ENCODE measurements at regions not wholly inside any gene's neighbourhood (a gene's known extent, or its start where the extent isn't known, plus 50 kb on each side); places are given as distances from the start of the nearest gene placed in this dataset.

DNA sequence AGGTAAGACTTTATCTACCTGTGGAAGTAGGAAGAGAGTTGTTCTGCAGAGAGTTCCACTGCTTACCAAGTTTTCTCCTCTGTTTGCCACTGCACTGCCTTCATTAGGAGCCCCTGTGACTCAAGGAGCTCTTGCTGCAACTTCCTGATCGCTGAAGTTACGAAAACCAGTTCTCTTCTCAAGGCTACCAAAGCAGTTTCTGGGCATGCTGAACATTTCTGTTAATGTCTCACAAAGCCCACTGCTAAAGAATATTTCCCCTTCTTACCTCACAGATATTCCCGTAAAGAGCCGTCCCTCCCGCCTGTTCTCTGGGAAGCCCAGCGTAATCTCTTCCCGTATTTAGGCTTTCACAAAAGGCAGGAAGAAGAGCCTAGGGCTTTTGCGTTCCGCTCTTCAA lies 82.6 kb upstream of the OXGR1 start:
- Histone ChIP-seq H3K9ac (ENCODE audit: low read length) (no peak overlapping the region), H3K27ac (ENCODE audit: low read length) (no peak overlapping the region), H4K20me1 (ENCODE audit: insufficient read depth, low read length) (no peaks in the 10 kb centered on the region), H3K9me3 (ENCODE audit: insufficient read depth, low read length) (peaks cover 15% of the 10 kb centered on the region; the same call in 1 of the 2 replicates), H3K4me2 (ENCODE audit: low read length) (no peak overlapping the region), H3K4me1 (ENCODE audit: low read length) (no peaks in the 10 kb centered on the region), H2AFZ (ENCODE audit: low read depth, low read length) (no peak overlapping the region), H3K4me3 (ENCODE audit: low read length) (no peak overlapping the region), H3K36me3 (replicated peaks; ENCODE audit: low read depth, low read length) (no peaks in the 10 kb centered on the region), H3K79me2 (ENCODE audit: low read length) (no peaks in the 10 kb centered on the region), H3K27me3 (ENCODE audit: low read depth, low read length) (no peaks in the 10 kb centered on the region)
- TF ChIP-seq, protein P1, sequence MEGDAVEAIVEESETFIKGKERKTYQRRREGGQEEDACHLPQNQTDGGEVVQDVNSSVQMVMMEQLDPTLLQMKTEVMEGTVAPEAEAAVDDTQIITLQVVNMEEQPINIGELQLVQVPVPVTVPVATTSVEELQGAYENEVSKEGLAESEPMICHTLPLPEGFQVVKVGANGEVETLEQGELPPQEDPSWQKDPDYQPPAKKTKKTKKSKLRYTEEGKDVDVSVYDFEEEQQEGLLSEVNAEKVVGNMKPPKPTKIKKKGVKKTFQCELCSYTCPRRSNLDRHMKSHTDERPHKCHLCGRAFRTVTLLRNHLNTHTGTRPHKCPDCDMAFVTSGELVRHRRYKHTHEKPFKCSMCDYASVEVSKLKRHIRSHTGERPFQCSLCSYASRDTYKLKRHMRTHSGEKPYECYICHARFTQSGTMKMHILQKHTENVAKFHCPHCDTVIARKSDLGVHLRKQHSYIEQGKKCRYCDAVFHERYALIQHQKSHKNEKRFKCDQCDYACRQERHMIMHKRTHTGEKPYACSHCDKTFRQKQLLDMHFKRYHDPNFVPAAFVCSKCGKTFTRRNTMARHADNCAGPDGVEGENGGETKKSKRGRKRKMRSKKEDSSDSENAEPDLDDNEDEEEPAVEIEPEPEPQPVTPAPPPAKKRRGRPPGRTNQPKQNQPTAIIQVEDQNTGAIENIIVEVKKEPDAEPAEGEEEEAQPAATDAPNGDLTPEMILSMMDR (IDR thresholded peaks at IDR 0.05; ENCODE audit: low read depth, low read length) = no peak
- TF ChIP-seq EZH2phosphoT487 (IDR thresholded peaks at IDR 0.05; ENCODE audit: low read depth) = no peak

DNA sequence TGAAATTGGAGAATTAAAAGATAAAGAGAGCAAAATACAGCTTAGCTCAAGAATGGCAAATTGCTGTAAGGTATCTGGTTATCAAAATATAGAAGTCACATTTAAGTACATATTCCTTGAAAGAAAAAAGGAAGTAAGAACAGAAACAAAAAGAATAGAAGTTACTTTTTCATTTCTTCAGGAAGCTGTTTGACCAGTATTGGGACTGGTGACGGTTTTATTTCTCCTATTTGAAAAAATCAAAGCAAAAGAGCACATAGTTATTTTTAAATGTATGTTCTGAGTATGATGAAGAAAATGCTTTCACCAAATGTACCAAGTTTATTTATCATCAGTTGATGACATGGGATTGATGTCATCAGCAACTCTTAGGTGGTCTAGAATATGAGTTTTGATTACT lies 83.1 kb upstream of the OXGR1 start:
- H3K4me3 ChIP-seq (ENCODE audit: low read length) = no peak overlapping the region
- H4K20me1 ChIP-seq (ENCODE audit: insufficient read depth, low read length) = no peaks in the 10 kb centered on the region
- H3K27me3 ChIP-seq (ENCODE audit: low read depth, low read length) = no peaks in the 10 kb centered on the region
- H3K4me2 ChIP-seq (ENCODE audit: low read length) = no peak overlapping the region
- no peaks in the 10 kb centered on the region for H3K36me3 ChIP-seq (replicated peaks; ENCODE audit: low read depth, low read length)
- no peak for TF ChIP-seq EZH2phosphoT487 (IDR thresholded peaks at IDR 0.05; ENCODE audit: low read depth)
- TF ChIP-seq, protein P1 (IDR thresholded peaks at IDR 0.05; ENCODE audit: low read depth, low read length) = no peak
- H3K27ac ChIP-seq (ENCODE audit: low read length) = no peak overlapping the region
- H3K9ac ChIP-seq (ENCODE audit: low read length) = no peak overlapping the region
- no peak overlapping the region for H2AFZ ChIP-seq (ENCODE audit: low read depth, low read length)
- H3K9me3 ChIP-seq (ENCODE audit: insufficient read depth, low read length) = peaks cover 15% of the 10 kb centered on the region; the same call in 1 of the 2 replicates
- no peaks in the 10 kb centered on the region for H3K79me2 ChIP-seq (ENCODE audit: low read length)
- H3K4me1 ChIP-seq (ENCODE audit: low read length) = no peaks in the 10 kb centered on the region

DNA sequence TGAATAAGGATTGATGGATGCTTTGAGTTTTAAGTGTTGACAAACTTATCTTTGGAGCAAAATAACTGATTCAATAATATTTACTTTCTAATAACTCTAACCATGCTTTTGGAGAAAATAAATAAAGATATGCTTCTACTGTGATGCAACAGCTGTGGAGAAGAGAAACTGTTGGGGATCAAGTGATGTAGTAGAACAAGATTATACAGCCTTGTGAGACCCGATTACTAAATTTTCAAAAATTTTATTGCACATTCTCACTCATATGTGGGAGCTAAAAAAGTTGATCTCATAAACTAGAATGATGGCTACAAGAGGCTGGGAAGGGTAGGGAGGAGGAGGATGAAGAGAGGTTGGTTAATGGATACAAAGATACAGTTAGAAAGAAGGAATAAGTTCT lies 85.5 kb upstream of the OXGR1 start:
- Histone ChIP-seq H3K9ac (ENCODE audit: low read length) (no peak overlapping the region), H3K27me3 (ENCODE audit: low read depth, low read length) (no peaks in the 10 kb centered on the region), H3K4me2 (ENCODE audit: low read length) (no peak overlapping the region), H3K36me3 (replicated peaks; ENCODE audit: low read depth, low read length) (no peaks in the 10 kb centered on the region), H3K4me1 (ENCODE audit: low read length) (no peaks in the 10 kb centered on the region), H3K79me2 (ENCODE audit: low read length) (no peaks in the 10 kb centered on the region), H2AFZ (ENCODE audit: low read depth, low read length) (no peak overlapping the region), H3K4me3 (ENCODE audit: low read length) (no peak overlapping the region), H4K20me1 (ENCODE audit: insufficient read depth, low read length) (no peaks in the 10 kb centered on the region), H3K27ac (ENCODE audit: low read length) (no peak overlapping the region), H3K9me3 (ENCODE audit: insufficient read depth, low read length) (peaks cover 5% of the 10 kb centered on the region; the same call in 1 of the 2 replicates)
- no peak for TF ChIP-seq EZH2phosphoT487 (IDR thresholded peaks at IDR 0.05; ENCODE audit: low read depth)
- TF ChIP-seq, protein P1 (IDR thresholded peaks at IDR 0.05; ENCODE audit: low read depth, low read length) = no peak

DNA sequence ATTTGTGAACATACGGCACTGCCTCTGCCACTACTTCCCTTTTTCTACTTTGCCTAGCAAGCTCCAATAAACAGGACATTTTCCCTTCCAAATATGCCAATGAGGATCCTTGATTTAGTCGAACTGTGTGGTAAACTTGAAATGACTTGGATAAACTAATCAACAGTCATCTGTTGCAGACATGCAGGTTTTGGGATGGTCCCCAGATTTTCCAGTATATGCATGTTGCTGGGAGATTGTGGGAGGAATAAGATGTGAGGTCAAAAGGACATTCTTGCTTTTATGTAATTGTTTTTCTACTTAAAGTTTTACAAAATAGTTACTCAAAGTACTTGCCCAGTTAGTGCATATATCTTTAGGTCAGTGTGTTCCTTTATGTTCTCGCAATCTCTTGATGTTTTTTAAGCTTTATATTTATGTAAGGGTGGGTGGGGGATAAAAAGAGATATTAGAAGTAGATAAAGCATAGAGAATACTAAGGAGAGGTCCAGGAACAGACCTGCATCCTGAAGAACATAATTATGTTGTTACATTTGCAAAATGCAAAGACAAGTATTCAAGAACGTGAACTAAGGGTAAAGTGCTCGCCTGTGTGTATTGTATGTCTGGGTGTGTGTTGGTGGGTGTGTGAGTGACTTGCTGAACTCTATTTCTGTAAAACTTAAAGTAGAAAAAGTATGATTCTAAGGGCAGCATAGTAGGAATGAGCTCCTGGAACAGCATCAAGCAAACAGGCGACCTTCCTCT lies 88.4 kb upstream of the OXGR1 start:
- Histone ChIP-seq H3K79me2 (ENCODE audit: low read length) (no peaks in the 10 kb centered on the region), H3K4me2 (ENCODE audit: low read length) (no peak overlapping the region), H3K27ac (ENCODE audit: low read length) (no peak overlapping the region), H3K27me3 (ENCODE audit: low read depth, low read length) (no peaks in the 10 kb centered on the region), H3K9me3 (ENCODE audit: insufficient read depth, low read length) (no peaks in the 10 kb centered on the region), H3K4me3 (ENCODE audit: low read length) (no peak overlapping the region), H3K36me3 (replicated peaks; ENCODE audit: low read depth, low read length) (no peaks in the 10 kb centered on the region), H3K9ac (ENCODE audit: low read length) (no peak overlapping the region), H3K4me1 (ENCODE audit: low read length) (no peaks in the 10 kb centered on the region), H4K20me1 (ENCODE audit: insufficient read depth, low read length) (no peaks in the 10 kb centered on the region), H2AFZ (ENCODE audit: low read depth, low read length) (no peak overlapping the region)
- TF ChIP-seq EZH2phosphoT487 (IDR thresholded peaks at IDR 0.05; ENCODE audit: low read depth) = no peak
- TF ChIP-seq, protein P1 (IDR thresholded peaks at IDR 0.05; ENCODE audit: low read depth, low read length) = no peak
